ENCODE measurements at regions not wholly inside any gene's neighbourhood (a gene's known extent, or its start where the extent isn't known, plus 50 kb on each side); places are given as distances from the start of the nearest gene placed in this dataset.
A peak's percentile ranks its signal among the peaks of the same experiment; 100 is the strongest.

- 8% methylated on average over 2 of the region's 2 CpGs for WGBS (ENCODE audit: missing lambda C conversion rate)
- no peak overlapping the region for H3K27ac ChIP-seq
- ChIA-PET CTCF (no interaction called here), POLR2A (no interaction called here)
- no peaks in the 10 kb centered on the region for H3K4me1 ChIP-seq
- FAIRE-seq, result no peak
- no peak for ATAC-seq
- peaks cover 31% of the 10 kb centered on the region for H3K9me3 ChIP-seq
- H3K4me3 ChIP-seq, result no peak overlapping the region
- no peak overlapping the region for H3K4me2 ChIP-seq
- TF ChIP-seq FOSB (CRISPR knock-in tag; IDR thresholded peaks at IDR 0.05) (no peak), BHLHE40 (IDR thresholded peaks at IDR 0.05; ENCODE audit: low read depth, low read length) (no peak), RAD21 (conservative IDR thresholded peaks at IDR 0.05 in 1 of 2, IDR thresholded peaks at IDR 0.05 in 1 of 2) (no peak), CTCF (IDR thresholded peaks at IDR 0.05) (no peak), USF2 (IDR thresholded peaks at IDR 0.05) (no peak)
- DNase-seq (ENCODE audit: low read depth in 1 of 2, low spot score in 1 of 2), result no peak
These were observed 184.9 kb downstream of the URB2 start for GRCh38 chr1:229810961-229811360.

GRCh38 chr1:229812148-229812547, 186.1 kb downstream of the URB2 start:
- DNase-seq (ENCODE audit: low read depth in 1 of 2, low spot score in 1 of 2) (no peak), ATAC-seq (no peak), FAIRE-seq (no peak)
- TF ChIP-seq EP300 (IDR thresholded peaks at IDR 0.05) (no peak), CTCF (IDR thresholded peaks at IDR 0.05) (no peak), HMGXB4 (CRISPR knock-in tag; IDR thresholded peaks at IDR 0.05; ENCODE audit: borderline replicate concordance) (no peak), HOXA7 (CRISPR knock-in tag; IDR thresholded peaks at IDR 0.05) (no peak)
- ChIA-PET POLR2A (no interaction called here), CTCF (no interaction called here)
- Histone ChIP-seq H3K4me2 (no peak overlapping the region), H3K27ac (no peak overlapping the region), H3K9me3 (peaks cover 24% of the 10 kb centered on the region), H3K4me3 (no peak overlapping the region), H3K4me1 (no peaks in the 10 kb centered on the region)
- WGBS (ENCODE audit: missing lambda C conversion rate), result 59% methylated on average over 1 of the region's 1 CpG

- Histone ChIP-seq H3K9me3 (peaks cover 24% of the 10 kb centered on the region), H3K4me2 (no peak overlapping the region), H3K27ac (no peak overlapping the region), H3K4me3 (no peak overlapping the region), H3K4me1 (no peaks in the 10 kb centered on the region)
- no peak for DNase-seq (ENCODE audit: low read depth in 1 of 2, low spot score in 1 of 2)
- ChIA-PET POLR2A (no interaction called here), CTCF (no interaction called here)
- ATAC-seq, result no peak
- 20% methylated on average over 4 of the region's 4 CpGs for WGBS (ENCODE audit: missing lambda C conversion rate)
- FAIRE-seq, result no peak
- TF ChIP-seq ZC3H11A (IDR thresholded peaks at IDR 0.05) (peak; percentile 26), FOXS1 (CRISPR knock-in tag; IDR thresholded peaks at IDR 0.05) (no peak)
These were observed 186.6 kb downstream of the URB2 start for GRCh38 chr1:229812693-229813092.

- peaks cover 11% of the 10 kb centered on the region for H3K9me3 ChIP-seq
- no peaks in the 10 kb centered on the region for H3K4me1 ChIP-seq
- ATAC-seq, result no peak
- ChIA-PET CTCF (interaction anchor here (0.6 kb wide), 1 partner anchor 178 kb away, joined by 4 read pairs; no protein-coding TSS in a partner anchor), POLR2A (no interaction called here)
- no peak overlapping the region for H3K4me2 ChIP-seq
- no peak for DNase-seq (ENCODE audit: low read depth in 1 of 2, low spot score in 1 of 2)
- no peak overlapping the region for H3K4me3 ChIP-seq
- FAIRE-seq, result no peak
- WGBS (ENCODE audit: missing lambda C conversion rate), result 51% methylated on average over 4 of the region's 4 CpGs
- H3K27ac ChIP-seq, result no peak overlapping the region
- TF ChIP-seq KDM5A (IDR thresholded peaks at IDR 0.05) (no peak), EHMT2 (IDR thresholded peaks at IDR 0.05; ENCODE audit: low read depth) (no peak), CBX2 (IDR thresholded peaks at IDR 0.05; ENCODE audit: borderline replicate concordance, low read depth) (no peak), SREBF2 (IDR thresholded peaks at IDR 0.05) (no peak), FOSB (CRISPR knock-in tag; IDR thresholded peaks at IDR 0.05) (no peak), RCOR1 (IDR thresholded peaks at IDR 0.05; ENCODE audit: low read depth, low read length) (no peak), EHF (CRISPR knock-in tag; IDR thresholded peaks at IDR 0.05) (no peak), NR3C1 (IDR thresholded peaks at IDR 0.05) (no peak), RAD21 (conservative IDR thresholded peaks at IDR 0.05 in 1 of 2, IDR thresholded peaks at IDR 0.05 in 1 of 2) (no peak), PHF8 (IDR thresholded peaks at IDR 0.05; ENCODE audit: borderline replicate concordance, low read depth) (no peak), MAX (IDR thresholded peaks at IDR 0.05) (no peak), SMC3 (IDR thresholded peaks at IDR 0.05) (no peak), MYC (IDR thresholded peaks at IDR 0.05; ENCODE audit: borderline replicate concordance, low read length) (no peak)
These were observed 189.0 kb downstream of the URB2 start for GRCh38 chr1:229815076-229815475.
